ENCODE measurements at regions not wholly inside any gene's neighbourhood (a gene's known extent, or its start where the extent isn't known, plus 50 kb on each side); places are given as distances from the start of the nearest gene placed in this dataset.

DNA sequence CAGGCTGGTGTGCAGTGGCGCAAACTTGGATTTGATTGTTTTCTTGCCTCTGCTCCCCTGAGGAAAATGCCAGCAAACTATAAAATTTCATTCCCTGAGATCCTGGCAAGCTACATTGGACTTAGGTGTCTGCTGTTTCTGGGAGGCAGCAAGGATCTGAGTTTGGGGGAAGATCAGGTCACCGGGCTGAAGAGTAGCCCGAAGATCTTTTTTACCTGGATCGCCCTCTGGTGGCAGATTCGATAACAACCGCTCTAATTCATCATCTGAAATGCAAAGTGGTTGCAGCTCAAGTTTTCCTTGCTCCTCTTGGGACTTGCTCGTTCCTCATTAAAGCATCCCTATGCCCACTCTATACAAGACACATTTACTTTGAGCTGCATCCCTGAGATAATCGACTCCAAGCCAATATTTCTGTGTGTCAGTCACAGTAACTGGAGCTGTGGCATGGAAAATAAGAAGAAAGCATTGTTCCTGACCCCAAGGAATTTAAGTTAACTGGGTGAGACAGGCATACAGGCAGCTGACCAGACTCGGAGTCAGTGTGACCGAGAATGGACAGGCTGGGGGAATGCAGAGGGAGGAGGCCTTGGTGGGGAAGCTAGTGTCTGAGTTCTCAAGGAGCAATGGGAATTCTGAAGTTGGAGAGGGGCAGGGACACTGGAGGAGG lies 131.8 kb upstream of the PROKR2 start:
- ChIA-PET CTCF (ENCODE audit: partially characterized antibody) (interaction anchor here (0.6 to 6.6 kb wide), 28 partner anchors 11 to 328 kb away, joined by 3 to 72 read pairs (median 4); no protein-coding TSS in a partner anchor), POLR2A (ENCODE audit: partially characterized antibody) (no interaction called here)
- no peak overlapping the region for H2AFZ ChIP-seq (ENCODE audit: low read length)
- H3K18ac ChIP-seq (ENCODE audit: extremely low read depth, low read length) = no peak overlapping the region
- no peak overlapping the region for H3K23ac ChIP-seq (ENCODE audit: insufficient read length)
- H4K20me1 ChIP-seq (replicated peaks in 1 of 2; ENCODE audit: control insufficient read depth in 1 of 2, insufficient read depth in 2 of 2, low read length in 2 of 2) = no peaks in the 10 kb centered on the region
- DNase-seq (ENCODE audit: low read depth in 1 of 2, low spot score in 2 of 2) = peak; percentile 36 to 90
- no peaks in the 10 kb centered on the region for H3K36me3 ChIP-seq (ENCODE audit: control insufficient read depth in 2 of 4, insufficient read depth in 4 of 4, low read length in 3 of 4)
- H3K27ac ChIP-seq (ENCODE audit: low read depth, low read length) = no peak overlapping the region
- 32% methylated on average over 9 of the region's 10 CpGs; no CpG with 5 or more reads in 1 of the 2 experiments for WGBS, 2 experiments (ENCODE audit: extremely low coverage in 1 of 2, insufficient coverage in 1 of 2, insufficient read length in 1 of 2, insufficient replicate concordance in 2 of 2, low coverage in 1 of 2, low lambda C conversion rate in 2 of 2, missing lambda C conversion rate in 1 of 2)
- H3K23me2 ChIP-seq (ENCODE audit: low read depth, low read length) = no peaks in the 10 kb centered on the region
- no peak overlapping the region for H3K4me2 ChIP-seq (ENCODE audit: insufficient read depth in 1 of 2, low read depth in 2 of 2, low read length in 2 of 2)
- no peak overlapping the region for H4K5ac ChIP-seq (ENCODE audit: insufficient read length, low read depth, low read length)
- H3K4ac ChIP-seq (replicated peaks; ENCODE audit: insufficient read length, low read depth, low read length) = no peak overlapping the region
- H3K4me3 ChIP-seq (ENCODE audit: extremely low read depth in 1 of 4, insufficient read depth in 2 of 4, low read depth in 3 of 4, low read length in 4 of 4) = no peak overlapping the region; a peak in 1 of 8 replicates
- no peaks in the 10 kb centered on the region for H3K27me3 ChIP-seq (replicated peaks in 1 of 4; ENCODE audit: control insufficient read depth in 3 of 4, extremely low read depth in 1 of 4, insufficient read depth in 3 of 4, low read length in 3 of 4)
- no peak overlapping the region for H3K9ac ChIP-seq (replicated peaks in 1 of 4; ENCODE audit: extremely low read depth in 1 of 4, low read depth in 3 of 4, low read length in 3 of 4)
- no peak overlapping the region for H2BK15ac ChIP-seq (ENCODE audit: low read length)
- no peak overlapping the region for H2BK120ac ChIP-seq (replicated peaks; ENCODE audit: low read depth, low read length)
- no peak overlapping the region for H4K91ac ChIP-seq (replicated peaks; ENCODE audit: insufficient read length, low read length)
- H3K79me2 ChIP-seq (ENCODE audit: control insufficient read depth in 1 of 2, insufficient read depth in 2 of 2, low read length in 2 of 2) = no peaks in the 10 kb centered on the region
- no peak overlapping the region for H4K8ac ChIP-seq (ENCODE audit: extremely low read depth, insufficient read depth, low read length)
- no peak overlapping the region for H2AK5ac ChIP-seq (ENCODE audit: low read depth, low read length)
- H2BK5ac ChIP-seq (ENCODE audit: low read depth, low read length) = no peak overlapping the region
- H2BK12ac ChIP-seq (ENCODE audit: low read depth, low read length) = no peak overlapping the region
- FAIRE-seq = peak; percentile 95
- no peaks in the 10 kb centered on the region for H3K4me1 ChIP-seq (replicated peaks in 1 of 4; ENCODE audit: control insufficient read depth in 3 of 4, insufficient read depth in 4 of 4, low read length in 3 of 4)
- peaks cover 5 to 14% of the 10 kb centered on the region in 2 experiments; a peak in 3 of 4 replicates for H3K9me3 ChIP-seq (ENCODE audit: insufficient read depth in 2 of 2, low read depth in 1 of 2, low read length in 1 of 2)
- H2BK20ac ChIP-seq (ENCODE audit: low read length) = no peak overlapping the region
- no peak overlapping the region for H3K56ac ChIP-seq (replicated peaks; ENCODE audit: insufficient read length, low read depth, low read length)
- no peak overlapping the region for H3K14ac ChIP-seq (ENCODE audit: insufficient read length)
- H3K79me1 ChIP-seq (ENCODE audit: low read depth, low read length) = no peaks in the 10 kb centered on the region
- peak; percentile 73 to 77 for TF ChIP-seq RAD21 (IDR thresholded peaks at IDR 0.05 in 1 of 2, conservative IDR thresholded peaks at IDR 0.05 in 1 of 2; ENCODE audit: low read depth in 2 of 2, low read length in 2 of 2)
- TF ChIP-seq, protein P1, sequence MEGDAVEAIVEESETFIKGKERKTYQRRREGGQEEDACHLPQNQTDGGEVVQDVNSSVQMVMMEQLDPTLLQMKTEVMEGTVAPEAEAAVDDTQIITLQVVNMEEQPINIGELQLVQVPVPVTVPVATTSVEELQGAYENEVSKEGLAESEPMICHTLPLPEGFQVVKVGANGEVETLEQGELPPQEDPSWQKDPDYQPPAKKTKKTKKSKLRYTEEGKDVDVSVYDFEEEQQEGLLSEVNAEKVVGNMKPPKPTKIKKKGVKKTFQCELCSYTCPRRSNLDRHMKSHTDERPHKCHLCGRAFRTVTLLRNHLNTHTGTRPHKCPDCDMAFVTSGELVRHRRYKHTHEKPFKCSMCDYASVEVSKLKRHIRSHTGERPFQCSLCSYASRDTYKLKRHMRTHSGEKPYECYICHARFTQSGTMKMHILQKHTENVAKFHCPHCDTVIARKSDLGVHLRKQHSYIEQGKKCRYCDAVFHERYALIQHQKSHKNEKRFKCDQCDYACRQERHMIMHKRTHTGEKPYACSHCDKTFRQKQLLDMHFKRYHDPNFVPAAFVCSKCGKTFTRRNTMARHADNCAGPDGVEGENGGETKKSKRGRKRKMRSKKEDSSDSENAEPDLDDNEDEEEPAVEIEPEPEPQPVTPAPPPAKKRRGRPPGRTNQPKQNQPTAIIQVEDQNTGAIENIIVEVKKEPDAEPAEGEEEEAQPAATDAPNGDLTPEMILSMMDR (IDR thresholded peaks at IDR 0.05; ENCODE audit: control extremely low read depth in 1 of 3, insufficient read depth in 1 of 3, low read depth in 1 of 3, low read length in 3 of 3) = peak; percentile 30 to 78 (median 71)
